SU-DHL-6 (cell line): ENCODE measurements at regions not wholly inside any gene's neighbourhood (a gene's known extent, or its start where the extent isn't known, plus 50 kb on each side); places are given as distances from the start of the nearest gene placed in this dataset.

ENCODE experiments used
- CTCF ChIP-seq: fragments of 200-600 bp; sonication (generic); IDR thresholded peaks from one replicate; pipeline ENCODE4 v1.5.1; 2017; ENCODE audit warnings: antibody characterized with exemption, mild to moderate bottlenecking, low read length, moderate library complexity; ENCODE audit not compliant: insufficient read depth, poor library complexity, severe bottlenecking
- EZH2phosphoT487 ChIP-seq: fragments of 200-600 bp; sonication (generic), shearing (Covaris generic); conservative IDR thresholded peaks from 2 replicates; pipeline ENCODE4 v1.6.1; 2018; ENCODE audit warnings: mild to moderate bottlenecking, antibody characterized with exemption, low read length, moderate library complexity, mixed read lengths

DNA sequence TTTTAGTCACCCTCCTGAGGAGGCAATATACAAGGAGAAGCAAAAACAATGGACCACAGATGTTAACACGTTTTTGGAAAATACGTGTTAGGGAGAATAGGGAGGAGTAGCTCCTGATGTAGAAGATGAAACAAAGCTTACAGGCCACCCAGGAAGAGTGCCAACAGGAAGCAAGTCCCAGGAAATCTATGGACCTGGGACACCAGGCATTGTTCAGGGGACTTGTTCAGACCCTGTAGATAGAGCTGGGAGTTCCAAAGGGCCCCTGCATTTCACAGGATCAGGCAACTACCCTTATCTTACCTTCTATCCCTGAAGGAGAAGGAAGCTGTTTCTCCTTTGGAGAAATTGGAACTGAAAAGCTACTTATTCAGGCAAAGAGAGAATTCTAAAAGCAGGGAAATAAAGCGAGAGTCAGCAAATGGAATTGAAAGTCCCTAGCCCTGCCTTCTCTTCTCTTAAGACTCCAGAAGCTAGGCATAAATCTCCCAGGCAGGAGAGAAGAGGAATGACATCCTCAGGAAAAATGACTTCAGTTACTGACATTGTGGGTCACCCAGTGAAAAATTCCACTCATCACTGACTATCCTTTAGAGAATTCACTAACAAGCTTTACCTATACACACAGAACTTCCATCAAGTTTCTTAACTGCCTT, 77.7 kb upstream of the FAM3C start:
- TF ChIP-seq CTCF (no peak), EZH2phosphoT487 (no peak)
